ENCODE measurements at regions not wholly inside any gene's neighbourhood (a gene's known extent, or its start where the extent isn't known, plus 50 kb on each side); places are given as distances from the start of the nearest gene placed in this dataset.

DNA sequence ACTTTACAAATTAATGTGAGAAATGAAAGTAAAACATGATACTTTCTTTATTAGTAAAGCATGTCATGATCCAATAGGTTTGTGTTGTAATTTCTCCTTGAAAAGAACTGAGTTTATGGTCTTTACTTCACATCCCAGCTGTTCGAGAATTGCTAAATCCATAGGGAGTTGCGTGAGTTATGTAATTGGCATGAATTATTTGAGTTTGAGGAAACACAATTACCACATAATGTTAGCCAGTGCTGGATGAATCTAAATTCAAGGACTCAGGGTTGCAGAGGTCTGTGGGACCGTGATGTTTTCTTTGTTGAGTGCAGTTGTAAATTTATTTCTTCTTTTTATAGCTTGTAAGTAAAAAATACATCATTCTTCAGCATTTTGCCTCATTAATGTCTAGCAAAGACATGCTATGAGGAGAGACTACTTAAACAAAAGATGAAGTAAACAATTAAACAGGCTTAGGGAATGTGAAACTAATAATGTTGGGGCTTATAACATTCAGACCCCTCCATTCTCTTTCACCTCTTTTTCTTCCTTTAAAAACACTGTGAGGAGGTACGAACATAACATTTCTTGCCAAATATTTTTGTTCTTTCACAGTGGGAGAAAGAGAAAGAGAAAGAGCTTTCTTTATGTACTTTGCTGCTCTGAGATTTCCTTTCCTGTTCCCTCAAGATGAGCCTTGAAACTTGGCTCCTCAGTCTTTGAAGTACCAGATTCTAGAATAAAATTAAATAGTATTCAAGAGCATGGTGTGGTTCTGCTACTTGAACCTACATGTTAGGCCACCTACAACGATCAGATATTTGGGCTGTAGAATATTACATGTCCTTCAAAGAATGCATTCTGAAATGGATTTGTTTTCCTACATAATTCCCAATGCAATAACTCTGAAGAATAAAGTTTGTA lies 159.6 kb upstream of the ANK2 start:
- peak overlapping the region; percentile 19 for H3K4me3 ChIP-seq
- DNase-seq (no peak), ATAC-seq (peak in 1 of 2 donors; percentile 32)
- H3K4me1 ChIP-seq: no peaks in the 10 kb centered on the region
- no peak overlapping the region for H3K27ac ChIP-seq
- H3K9me3 ChIP-seq: no peaks in the 10 kb centered on the region
- H3K36me3 ChIP-seq: no peaks in the 10 kb centered on the region
- intact Hi-C loops (cut with DNase I): no loop called here
- no peaks in the 10 kb centered on the region for H3K27me3 ChIP-seq (ENCODE audit: low read depth)
- TF ChIP-seq, protein P1, sequence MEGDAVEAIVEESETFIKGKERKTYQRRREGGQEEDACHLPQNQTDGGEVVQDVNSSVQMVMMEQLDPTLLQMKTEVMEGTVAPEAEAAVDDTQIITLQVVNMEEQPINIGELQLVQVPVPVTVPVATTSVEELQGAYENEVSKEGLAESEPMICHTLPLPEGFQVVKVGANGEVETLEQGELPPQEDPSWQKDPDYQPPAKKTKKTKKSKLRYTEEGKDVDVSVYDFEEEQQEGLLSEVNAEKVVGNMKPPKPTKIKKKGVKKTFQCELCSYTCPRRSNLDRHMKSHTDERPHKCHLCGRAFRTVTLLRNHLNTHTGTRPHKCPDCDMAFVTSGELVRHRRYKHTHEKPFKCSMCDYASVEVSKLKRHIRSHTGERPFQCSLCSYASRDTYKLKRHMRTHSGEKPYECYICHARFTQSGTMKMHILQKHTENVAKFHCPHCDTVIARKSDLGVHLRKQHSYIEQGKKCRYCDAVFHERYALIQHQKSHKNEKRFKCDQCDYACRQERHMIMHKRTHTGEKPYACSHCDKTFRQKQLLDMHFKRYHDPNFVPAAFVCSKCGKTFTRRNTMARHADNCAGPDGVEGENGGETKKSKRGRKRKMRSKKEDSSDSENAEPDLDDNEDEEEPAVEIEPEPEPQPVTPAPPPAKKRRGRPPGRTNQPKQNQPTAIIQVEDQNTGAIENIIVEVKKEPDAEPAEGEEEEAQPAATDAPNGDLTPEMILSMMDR (IDR thresholded peaks at IDR 0.05): no peak

DNA sequence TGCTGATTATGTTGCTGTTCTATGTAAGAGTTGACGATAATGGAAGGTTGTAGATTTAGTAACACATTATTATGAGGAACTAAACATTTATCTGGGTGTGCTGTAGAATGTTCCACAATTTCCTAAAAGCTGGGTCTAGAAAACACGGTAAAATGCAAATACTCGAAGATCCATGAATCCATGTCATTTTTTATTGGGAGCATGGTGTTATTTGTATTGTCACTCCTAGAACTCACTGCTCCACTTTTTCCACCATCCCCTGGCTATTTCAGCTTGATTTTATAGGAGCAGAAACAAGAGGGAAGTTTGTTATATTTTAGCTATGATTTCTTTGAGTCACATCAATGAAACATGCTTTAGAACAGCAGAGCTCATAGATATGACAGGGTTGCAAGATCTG lies 155.0 kb upstream of the ANK2 start:
- intact Hi-C loops (cut with DNase I): no loop called here
- Histone ChIP-seq H3K4me1 (no peaks in the 10 kb centered on the region), H3K9me3 (no peaks in the 10 kb centered on the region), H3K27me3 (ENCODE audit: low read depth) (no peaks in the 10 kb centered on the region), H3K36me3 (no peaks in the 10 kb centered on the region), H3K4me3 (no peak overlapping the region), H3K27ac (no peak overlapping the region)
- DNase-seq: no peak
- TF ChIP-seq, protein P1 (IDR thresholded peaks at IDR 0.05): no peak
- no peak for ATAC-seq

DNA sequence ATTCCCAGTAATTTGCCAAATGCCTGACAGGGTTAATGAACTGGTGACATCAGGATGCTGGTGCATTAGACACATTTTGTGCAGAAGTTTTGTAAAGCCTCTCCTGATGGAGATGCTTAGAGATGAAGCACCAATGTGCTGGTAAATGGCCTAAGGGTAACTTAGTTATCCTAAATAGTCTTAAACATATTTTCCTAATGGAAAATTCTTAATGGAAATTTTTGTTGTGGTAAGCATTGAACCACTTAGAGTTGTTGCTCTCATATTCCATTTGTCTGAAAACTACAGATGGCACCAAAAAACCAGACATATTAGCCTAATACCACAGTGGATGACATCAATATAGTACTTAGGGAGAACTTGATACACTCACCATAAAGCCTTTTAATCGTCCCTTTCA lies 154.5 kb upstream of the ANK2 start:
- intact Hi-C loops (cut with DNase I): no loop called here
- Histone ChIP-seq H3K9me3 (no peaks in the 10 kb centered on the region), H3K4me1 (no peaks in the 10 kb centered on the region), H3K27ac (no peak overlapping the region), H3K36me3 (no peaks in the 10 kb centered on the region), H3K27me3 (ENCODE audit: low read depth) (no peaks in the 10 kb centered on the region), H3K4me3 (no peak overlapping the region)
- no peak for DNase-seq
- no peak for ATAC-seq
- TF ChIP-seq, protein P1 (IDR thresholded peaks at IDR 0.05): no peak

DNA sequence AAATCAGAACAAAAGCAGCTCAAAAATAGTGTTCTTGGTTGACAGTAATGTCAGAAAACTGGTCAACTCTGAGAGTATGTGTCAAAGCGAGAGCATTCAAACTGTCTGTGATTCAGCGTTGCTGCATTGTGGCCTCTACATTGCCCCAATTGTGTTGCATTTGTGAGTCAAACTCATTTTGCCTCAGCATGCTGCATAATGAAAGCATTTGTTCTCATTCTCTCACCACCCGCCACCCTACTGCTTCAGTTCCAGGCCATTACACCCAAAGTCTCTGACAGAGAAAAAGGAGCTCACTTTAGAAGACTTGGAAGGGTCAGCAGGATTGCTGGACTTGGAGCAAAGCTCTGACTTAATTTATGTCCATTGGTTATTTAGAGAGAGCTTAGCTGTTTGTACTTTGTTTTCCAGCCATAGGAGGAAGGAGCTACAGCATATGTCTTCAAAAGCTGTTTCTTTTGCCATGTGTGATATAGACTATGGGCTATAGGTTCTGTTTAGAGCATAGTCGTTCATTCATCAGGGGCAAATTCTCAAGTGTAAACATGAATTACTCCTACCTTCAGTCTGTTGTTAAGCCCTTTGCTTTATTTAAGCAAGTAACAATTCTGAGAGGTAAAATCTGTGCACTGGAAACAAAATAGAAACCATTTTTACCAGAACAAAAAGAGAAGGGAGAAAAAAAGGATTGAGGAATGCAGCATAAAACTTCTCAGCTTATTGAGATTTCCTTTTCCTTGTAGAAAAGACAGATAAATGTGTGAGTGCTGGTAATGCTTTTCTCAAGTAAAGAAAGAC lies 153.4 kb upstream of the ANK2 start:
- no peaks in the 10 kb centered on the region for H3K9me3 ChIP-seq
- DNase-seq (no peak), ATAC-seq (no peak)
- no peaks in the 10 kb centered on the region for H3K4me1 ChIP-seq
- TF ChIP-seq, protein P1 (IDR thresholded peaks at IDR 0.05): no peak
- intact Hi-C loops (cut with DNase I): no loop called here
- H3K27me3 ChIP-seq (ENCODE audit: low read depth): no peaks in the 10 kb centered on the region
- no peak overlapping the region for H3K27ac ChIP-seq
- H3K4me3 ChIP-seq: no peak overlapping the region
- no peaks in the 10 kb centered on the region for H3K36me3 ChIP-seq

DNA sequence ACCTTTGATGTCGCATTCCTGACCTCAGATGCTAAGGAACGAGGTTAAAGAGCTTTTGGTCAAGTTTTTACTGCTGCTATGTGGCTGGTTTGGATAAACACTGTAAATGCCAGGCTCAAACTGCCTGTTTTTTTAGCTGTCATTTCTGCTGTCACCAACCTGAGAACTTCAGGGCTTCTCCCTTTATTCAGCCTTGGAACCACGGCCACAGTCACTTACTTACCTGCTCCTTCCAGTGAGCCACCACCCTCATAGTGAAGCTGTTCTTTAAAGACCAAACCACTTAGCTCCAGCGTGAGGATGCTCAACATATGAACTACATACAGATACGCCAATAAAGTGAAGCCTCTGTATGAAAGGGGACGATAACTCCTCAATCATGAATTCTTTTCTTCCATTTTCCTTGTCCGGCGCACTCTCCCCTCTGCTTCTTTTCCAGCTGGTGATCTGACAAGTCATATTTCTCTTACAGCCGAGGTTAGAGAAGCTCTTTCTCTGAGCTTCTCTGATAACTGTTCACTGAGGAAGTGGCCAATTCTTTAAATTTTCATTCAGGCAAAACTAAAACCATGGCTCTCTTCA lies 152.8 kb upstream of the ANK2 start:
- Histone ChIP-seq H3K36me3 (no peaks in the 10 kb centered on the region), H3K4me3 (no peak overlapping the region), H3K4me1 (no peaks in the 10 kb centered on the region), H3K9me3 (no peaks in the 10 kb centered on the region), H3K27ac (no peak overlapping the region), H3K27me3 (ENCODE audit: low read depth) (no peaks in the 10 kb centered on the region)
- TF ChIP-seq, protein P1 (IDR thresholded peaks at IDR 0.05): no peak
- ATAC-seq (no peak), DNase-seq (no peak)
- intact Hi-C loops (cut with DNase I): no loop called here

Data from lower lobe of right lung (tissue), 2 donors.